Stimulated activated CD8-positive, alpha-beta memory T cell treated with anti-CD3 and anti-CD28 coated beads, Interleukin-2, amount 100 ng/mL, for 1 hour (primary cell): ENCODE measurements at regions not wholly inside any gene's neighbourhood (a gene's known extent, or its start where the extent isn't known, plus 50 kb on each side); places are given as distances from the start of the nearest gene placed in this dataset.
"Not testable (repeated sequence)": the region's sequence is repeated elsewhere in the genome, so short reads cannot be mapped to it uniquely, and the experiment has no call there.

Experiments used
- DNase-seq, 2 donors: peaks; one replicate each; pipeline ENCODE4 v3.0.0-alpha.2; 2020; ENCODE audit warnings: low read depth in 2 of 2

DNA sequence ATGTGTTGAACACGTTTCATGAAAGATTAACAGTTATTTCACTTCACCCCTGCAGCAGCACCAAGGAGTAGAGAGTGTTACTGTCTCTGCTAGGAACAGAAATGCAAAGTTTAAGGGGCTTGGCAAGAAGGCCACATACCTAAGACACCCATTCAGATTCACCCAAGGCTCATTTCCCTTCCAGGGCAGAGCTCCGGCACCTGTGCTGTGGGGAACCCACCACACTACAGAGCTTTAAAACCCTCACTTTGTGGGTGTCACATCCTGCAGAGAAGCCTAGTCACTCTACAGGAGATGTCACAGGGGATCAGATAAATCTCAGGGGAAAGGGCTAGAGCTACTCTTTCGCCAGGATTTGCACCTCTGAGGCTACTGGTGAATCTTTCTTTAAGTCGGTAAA lies 176.1 kb upstream of the KLF6 start:
- peak; percentile 31 to 37 for DNase-seq

DNA sequence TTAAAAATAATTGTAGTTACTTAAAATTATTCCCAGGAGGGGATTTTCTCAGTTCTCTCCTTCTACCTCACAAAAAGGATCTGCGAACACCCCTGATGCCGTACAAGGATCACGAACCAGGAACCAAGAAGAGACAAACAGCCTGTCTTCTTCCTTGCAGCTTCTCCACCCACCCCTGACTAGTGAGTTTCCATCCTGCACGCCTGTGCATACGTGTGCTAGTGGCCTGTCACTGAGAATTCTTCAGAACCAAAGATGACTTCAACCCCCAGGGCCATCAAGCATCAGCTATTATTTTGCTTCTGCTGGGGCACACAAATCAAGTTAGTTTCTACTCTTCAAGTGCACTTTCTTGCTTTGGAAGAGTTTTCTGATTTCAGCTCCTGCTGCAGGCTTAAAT lies 175.5 kb upstream of the KLF6 start:
- no peak for DNase-seq

DNA sequence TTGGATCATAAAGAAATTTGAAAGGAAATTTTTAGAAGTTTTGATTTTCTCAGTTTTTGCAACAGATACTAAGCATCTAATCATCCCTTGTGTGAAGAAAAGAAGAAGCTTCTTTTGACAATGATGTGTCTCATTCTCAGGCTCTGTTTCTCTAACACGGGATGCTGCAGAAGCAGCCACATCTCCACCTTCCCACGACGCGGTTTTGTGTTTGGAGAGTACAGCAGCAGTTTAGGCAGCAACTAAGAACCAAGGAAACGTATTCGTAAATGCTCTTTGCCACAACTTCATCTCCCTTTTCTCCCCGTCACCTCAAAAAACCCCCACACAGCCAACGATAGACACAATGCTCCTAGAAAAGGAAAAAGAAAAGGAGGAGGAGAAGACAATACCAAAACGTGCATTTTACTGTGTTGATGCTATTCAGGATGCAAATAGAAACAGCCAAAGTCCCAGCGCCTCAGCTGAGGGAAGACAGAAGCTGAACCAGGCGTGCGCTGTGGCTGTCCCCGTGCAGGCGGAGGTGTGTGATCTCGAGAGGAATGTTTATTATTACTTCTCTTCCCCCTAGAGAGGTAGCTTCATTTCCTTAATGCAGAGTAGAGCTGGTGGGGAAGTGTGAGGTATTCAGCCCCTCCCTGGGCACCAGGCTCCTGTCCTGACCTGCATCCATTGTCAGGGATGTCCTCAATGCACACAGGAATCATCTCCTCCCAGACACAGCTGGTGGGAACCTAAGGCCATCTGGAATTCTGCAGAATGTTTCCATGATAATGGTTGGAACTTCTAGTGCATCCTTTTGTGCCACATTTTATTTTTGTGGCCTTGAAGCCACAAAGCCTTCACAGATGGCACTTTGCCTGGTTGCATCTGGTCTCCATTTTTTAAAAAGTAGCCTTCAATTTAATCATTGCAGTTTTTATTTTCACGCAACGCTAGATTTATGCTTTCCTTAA lies 174.6 kb upstream of the KLF6 start:
- no peak for DNase-seq

- no peak for DNase-seq
These were observed 173.5 kb upstream of the KLF6 start for GRCh38 chr10:3958472-3958996.

DNA sequence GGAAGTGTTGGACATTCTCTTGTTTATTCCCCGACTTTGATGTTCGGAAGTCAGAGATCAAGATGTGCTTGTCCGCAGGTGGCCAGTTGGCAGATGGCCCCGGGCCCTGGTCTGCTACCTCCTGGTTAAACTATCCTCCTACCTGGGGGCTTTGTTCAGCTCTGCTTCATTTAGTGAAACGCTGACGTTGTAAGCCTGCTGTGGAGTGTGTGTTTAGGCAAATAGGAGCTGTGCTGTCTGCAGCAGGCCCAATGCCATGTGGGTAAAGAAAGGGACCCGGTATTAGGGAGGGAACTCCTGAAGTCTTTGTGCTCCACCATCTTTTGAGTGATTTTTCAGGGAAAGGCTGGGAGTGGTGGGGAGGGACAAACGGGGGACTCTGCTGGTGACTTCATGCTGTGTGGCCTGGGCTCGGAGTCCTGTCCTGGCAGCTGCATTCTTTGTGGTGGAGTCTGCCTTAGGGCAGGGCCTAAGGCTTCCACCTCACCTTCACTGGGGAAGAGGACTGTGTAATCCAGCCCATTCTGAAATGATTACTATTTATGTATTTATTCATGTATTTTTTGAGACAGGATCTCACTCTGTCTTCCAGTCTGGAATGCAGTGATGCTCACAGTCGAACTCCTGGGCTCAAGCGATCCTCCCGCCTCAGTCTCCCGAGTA lies 171.1 kb upstream of the KLF6 start:
- no peak for DNase-seq

DNA sequence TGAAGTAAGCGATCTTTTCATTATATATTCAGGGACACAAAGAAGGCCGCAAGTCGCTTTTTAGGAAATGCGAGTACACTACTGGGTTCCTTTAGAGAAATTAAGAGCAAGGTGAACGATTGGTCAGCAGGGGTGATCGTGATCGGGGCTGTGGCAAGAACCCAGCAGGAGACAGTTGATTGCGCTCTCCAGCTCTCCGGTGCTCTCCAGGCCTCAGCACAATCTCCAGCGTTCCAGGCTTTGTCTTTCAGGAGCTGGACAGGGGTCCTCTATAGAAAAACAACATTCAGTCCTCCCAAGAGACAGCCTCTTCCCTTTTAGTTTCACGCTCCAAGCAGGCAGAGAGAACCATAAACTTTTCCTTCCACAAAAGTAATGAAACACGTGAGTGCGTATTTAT lies 170.5 kb upstream of the KLF6 start:
- DNase-seq: no peak

DNA sequence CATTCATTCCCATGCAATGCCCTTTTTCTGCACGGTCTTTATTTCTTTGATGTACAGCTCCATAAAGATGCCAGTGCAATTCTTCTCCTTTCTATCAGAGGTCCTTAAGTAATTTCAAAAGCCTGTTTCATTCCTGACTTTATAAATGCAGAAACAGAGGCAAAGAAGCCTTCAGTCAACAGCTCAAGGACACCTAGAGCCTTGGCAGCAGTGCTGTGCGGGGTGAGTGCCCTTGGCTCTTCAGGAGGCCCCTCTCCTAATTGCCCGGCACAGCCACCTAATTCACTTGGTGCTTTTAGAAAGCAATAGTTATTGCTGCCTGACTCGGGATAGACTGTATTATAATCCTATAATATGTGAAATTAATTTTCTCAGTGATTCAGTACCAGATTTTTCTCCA lies 169.6 kb upstream of the KLF6 start:
- no peak for DNase-seq

- not testable (repeated sequence) for DNase-seq
These were observed 169.0 kb upstream of the KLF6 start for GRCh38 chr10:3954007-3954406.

DNA sequence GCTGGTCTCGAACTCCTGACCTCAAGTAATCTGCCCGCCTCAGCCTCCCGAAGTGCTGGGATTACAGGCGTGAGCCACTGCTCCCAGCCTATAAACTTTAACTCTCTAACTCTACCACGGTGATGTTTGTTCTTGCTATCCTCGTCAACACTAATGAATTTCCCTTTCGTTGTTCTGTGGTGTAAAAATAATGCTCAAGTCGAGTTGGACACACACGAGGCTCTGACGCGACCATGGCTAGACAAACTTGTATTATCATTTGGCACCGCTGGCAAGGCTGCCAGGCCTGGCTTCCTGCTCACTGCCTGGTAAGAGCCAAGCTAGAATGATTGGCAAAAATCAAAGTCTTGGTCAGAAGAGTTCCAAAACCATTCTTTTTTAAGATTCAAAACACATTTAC lies 167.0 kb upstream of the KLF6 start:
- no peak for DNase-seq

- no peak for DNase-seq
These were observed 165.8 kb upstream of the KLF6 start for GRCh38 chr10:3950676-3951275.

DNA sequence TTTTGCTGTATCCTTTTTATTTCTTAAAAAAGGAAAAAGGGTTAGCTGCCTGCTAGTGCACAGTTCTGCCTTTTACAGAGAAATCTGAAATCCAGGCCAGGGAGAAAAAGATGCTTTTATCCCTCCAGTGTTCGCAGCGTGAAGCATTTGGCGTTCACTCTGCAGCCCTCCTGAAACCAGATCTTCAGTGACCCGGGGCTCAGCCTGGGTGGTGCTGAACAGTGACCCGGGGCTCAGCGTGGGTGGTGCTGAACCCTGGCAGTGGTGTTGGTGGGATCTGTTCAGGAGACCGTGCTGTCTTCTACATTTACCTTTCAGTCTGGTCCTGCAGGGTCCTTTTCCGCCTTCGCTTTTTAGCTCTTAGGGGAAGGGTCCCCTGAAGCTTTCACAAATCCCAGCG lies 164.7 kb upstream of the KLF6 start:
- DNase-seq: no peak

GRCh38 chr10:3948843-3949242 lies 163.8 kb upstream of the KLF6 start:
- peak; percentile 49 to 55 for DNase-seq

GRCh38 chr10:3946234-3947229 lies 161.5 kb upstream of the KLF6 start:
- no peak for DNase-seq

- no peak for DNase-seq
These were observed 160.0 kb upstream of the KLF6 start for GRCh38 chr10:3945026-3945425.

DNA sequence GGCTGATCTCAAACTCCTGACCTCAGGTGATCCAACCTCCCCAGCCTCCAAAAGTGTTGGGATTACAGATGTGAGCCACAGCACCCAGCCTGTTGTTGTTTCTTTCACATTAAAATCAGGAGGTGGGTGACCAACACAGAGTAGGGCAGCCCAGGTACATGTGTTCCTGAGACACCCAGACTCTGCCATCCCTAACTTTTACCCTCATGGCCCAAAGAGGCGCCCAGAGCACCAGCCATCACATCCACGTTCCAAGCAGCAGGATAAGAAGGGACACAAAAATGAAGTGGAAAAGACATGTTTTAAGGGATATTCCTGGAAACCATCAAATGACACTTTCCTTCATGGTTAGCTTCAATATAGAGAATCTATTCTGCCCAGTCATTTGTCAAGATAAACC lies 159.6 kb upstream of the KLF6 start:
- no peak for DNase-seq

DNA sequence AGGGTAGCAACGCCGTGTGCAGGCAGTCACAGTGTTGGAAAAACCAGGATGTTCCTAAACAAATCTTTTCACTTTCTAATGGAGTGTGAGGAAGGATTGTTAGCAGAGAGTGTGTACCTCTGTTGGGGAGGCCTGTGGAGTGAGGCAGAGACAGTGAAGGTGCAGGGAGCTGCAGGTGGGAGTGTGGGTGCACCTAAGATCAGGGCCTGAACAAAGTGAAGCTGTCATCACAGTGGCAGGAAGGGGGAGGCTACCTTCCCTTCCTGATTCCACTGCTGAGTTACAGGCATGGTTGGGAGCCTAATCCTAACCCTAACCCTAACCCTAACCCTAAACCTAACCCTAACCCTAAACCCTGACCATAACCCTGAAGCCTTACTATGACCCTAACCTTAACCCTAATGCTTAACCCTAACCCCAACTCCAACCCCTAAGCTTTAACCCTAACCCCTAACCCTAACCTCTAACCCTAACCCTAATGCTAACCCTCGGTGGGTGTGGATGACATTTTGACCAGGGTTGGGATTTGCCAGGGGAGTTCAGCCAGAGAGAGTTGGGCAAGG lies 158.8 kb upstream of the KLF6 start:
- DNase-seq: no peak

DNA sequence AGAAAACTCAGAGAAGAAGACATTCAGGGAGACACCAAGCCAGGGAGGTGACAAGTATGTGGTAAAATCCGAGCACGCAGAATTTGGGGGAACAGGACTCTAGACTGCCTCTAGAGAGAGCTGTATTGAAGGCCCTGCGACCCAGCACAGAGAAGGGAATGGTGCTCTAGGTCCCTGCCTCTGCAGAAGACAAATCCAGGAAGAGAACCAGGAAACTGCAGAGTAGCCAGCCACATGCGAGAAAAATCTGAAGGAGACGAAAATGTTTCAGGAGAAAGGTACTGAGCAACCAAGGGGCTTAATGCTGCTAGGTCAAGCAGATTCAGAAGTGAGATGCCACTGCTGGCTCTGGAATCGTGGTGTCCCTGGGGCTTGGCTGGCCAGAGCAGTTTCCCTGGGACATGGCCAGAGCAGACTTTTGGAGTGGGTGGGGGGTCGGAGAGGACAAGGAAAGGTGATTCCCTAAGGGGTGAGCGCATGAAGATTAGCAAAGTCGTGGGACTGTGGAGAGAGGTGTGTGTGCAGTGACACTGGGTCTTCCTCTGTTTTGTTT lies 158.0 kb upstream of the KLF6 start:
- DNase-seq: no peak

- no peak for DNase-seq
These were observed 156.7 kb upstream of the KLF6 start for GRCh38 chr10:3941676-3942075.

GRCh38 chr10:3936422-3937040 lies 151.5 kb upstream of the KLF6 start:
- no peak for DNase-seq

DNA sequence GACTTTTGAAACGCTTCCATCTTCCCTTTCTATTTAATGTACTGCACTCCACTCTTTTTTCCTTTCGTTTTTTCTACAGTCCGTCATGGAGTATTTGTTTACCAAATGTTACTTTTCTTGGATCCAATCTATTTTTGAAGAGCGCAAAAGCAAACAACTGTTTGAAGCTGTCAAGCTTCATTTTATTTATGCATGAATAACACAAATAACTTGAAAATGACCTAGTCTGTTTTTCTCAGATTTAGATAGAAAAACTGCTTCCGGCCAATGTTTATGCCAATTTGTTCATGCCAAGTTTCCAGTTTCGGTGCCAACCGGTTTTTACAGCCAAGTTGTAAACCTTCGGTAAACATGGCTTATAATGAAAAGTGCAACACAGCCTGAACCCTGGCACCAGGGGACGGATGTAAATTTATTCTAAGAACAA lies 150.9 kb upstream of the KLF6 start:
- no peak for DNase-seq
